ENCODE measurements at regions not wholly inside any gene's neighbourhood (a gene's known extent, or its start where the extent isn't known, plus 50 kb on each side); places are given as distances from the start of the nearest gene placed in this dataset.

- TF ChIP-seq CTCF (conservative IDR thresholded peaks at IDR 0.05 in 1 of 2, IDR thresholded peaks at IDR 0.05 in 1 of 2; ENCODE audit: low read depth in 1 of 2, low read length in 2 of 2) (no peak), EZH2 (IDR thresholded peaks at IDR 0.05; ENCODE audit: low read length, missing control alignments) (no peak)
Measured at GRCh38 chr18:43572163-43572562, 294.9 kb upstream of the SYT4 start.
